CD14-positive monocyte (primary cell): ENCODE measurements at regions not wholly inside any gene's neighbourhood (a gene's known extent, or its start where the extent isn't known, plus 50 kb on each side); places are given as distances from the start of the nearest gene placed in this dataset.

Experiments
- DNase-seq, 3 donors: peaks; one replicate each; pipeline ENCODE4 v3.0.0-alpha.2; 2011 to 2022
- H2AFZ ChIP-seq: 2 replicates; pipeline ENCODE4 v1.6.0; 2012; ENCODE audit warnings: mild to moderate bottlenecking, low read depth, low read length, inconsistent platforms; ENCODE audit not compliant: insufficient read depth, poor library complexity, severe bottlenecking
- H3K27ac ChIP-seq, 2 donors: 1 replicate in 1 of 2; 2 replicates in 1 of 2; pipeline ENCODE4 v1.5.1; 2012 to 2013; ENCODE audit warnings: low read length in 2 of 2, control low read depth in 1 of 2, inconsistent platforms in 1 of 2, low read depth in 1 of 2, mild to moderate bottlenecking in 1 of 2
- H3K27me3 ChIP-seq, 2 donors: one replicate each; pipeline versions ENCODE4 v1.6.0 to v1.6.1; 2011 to 2013; ENCODE audit warnings: low read length in 2 of 2; ENCODE audit not compliant: control insufficient read depth in 2 of 2, insufficient read depth in 2 of 2
- H3K36me3 ChIP-seq, 2 donors: replicated peaks in 1 of 2; 1 replicate in 1 of 2; 2 replicates in 1 of 2; pipeline versions ENCODE4 v1.5.1 to v1.6.1; 2012 to 2013; ENCODE audit warnings: low read length in 2 of 2, control low read depth in 1 of 2, inconsistent platforms in 1 of 2, mild to moderate bottlenecking in 1 of 2; ENCODE audit not compliant: insufficient read depth in 2 of 2, control insufficient read depth in 1 of 2
- H3K4me1 ChIP-seq, 2 donors: 1 replicate in 1 of 2; 2 replicates in 1 of 2; pipeline versions ENCODE4 v1.5.1 to v1.6.1; 2012 to 2013; ENCODE audit warnings: low read length in 2 of 2, control low read depth in 1 of 2, inconsistent platforms in 1 of 2, mild to moderate bottlenecking in 1 of 2, moderate library complexity in 1 of 2; ENCODE audit not compliant: insufficient read depth in 2 of 2, control insufficient read depth in 1 of 2
- H3K4me2 ChIP-seq: replicated peaks from 2 replicates; pipeline ENCODE3; 2012; ENCODE audit warnings: low read length, moderate library complexity, mild to moderate bottlenecking; ENCODE audit not compliant: poor library complexity, severe bottlenecking; ENCODE audit errors: extremely low read depth
- H3K4me3 ChIP-seq, 3 experiments: fragments of 200-600 bp in 1 of 3; sonication (generic) in 1 of 3; replicated peaks in 1 of 3; 1 replicate in 2 of 3; 2 replicates in 1 of 3; pipeline ENCODE4 v1.5.1; 2011 to 2013; ENCODE audit warnings: low read length in 3 of 3, mild to moderate bottlenecking in 3 of 3, control low read depth in 2 of 3, low read depth in 2 of 3, inconsistent platforms in 1 of 3, moderate library complexity in 1 of 3
- H3K79me2 ChIP-seq: 2 replicates; pipeline ENCODE4 v1.6.0; 2012; ENCODE audit warnings: mild to moderate bottlenecking, control low read depth, inconsistent platforms, low read length, moderate library complexity; ENCODE audit not compliant: insufficient read depth
- H3K9ac ChIP-seq: 2 replicates; pipeline ENCODE4 v1.6.0; 2017; ENCODE audit warnings: low read length, mild to moderate bottlenecking; ENCODE audit not compliant: insufficient read depth, poor library complexity, severe bottlenecking
- H3K9me3 ChIP-seq, 2 donors: replicated peaks in 1 of 2; 1 replicate in 1 of 2; 2 replicates in 1 of 2; pipeline versions ENCODE4 v1.5.1 to v1.6.1; 2012 to 2013; ENCODE audit warnings: low read length in 2 of 2, control low read depth in 1 of 2; ENCODE audit not compliant: control insufficient read depth in 1 of 2, insufficient read depth in 1 of 2
- H4K20me1 ChIP-seq: 2 replicates; pipeline ENCODE4 v1.6.0; 2012; ENCODE audit warnings: mild to moderate bottlenecking, low read length, control low read depth, moderate library complexity; ENCODE audit not compliant: insufficient read depth
- H3K27ac Mint-ChIP-seq, 7 donors: one replicate each; pipeline ENCODE4 v1.8.0; 2020; ENCODE audit warnings: mild to moderate bottlenecking in 7 of 7, mixed read lengths in 7 of 7, moderate library complexity in 6 of 7, inconsistent platforms in 2 of 7
- H3K27me3 Mint-ChIP-seq, 3 donors: one replicate each; pipeline ENCODE4 v1.8.0; 2021 to 2022; ENCODE audit warnings: low read depth in 3 of 3, mild to moderate bottlenecking in 3 of 3, mixed read lengths in 3 of 3, moderate library complexity in 3 of 3, inconsistent platforms in 1 of 3
- H3K36me3 Mint-ChIP-seq, 2 donors: one replicate each; pipeline ENCODE4 v1.8.0; 2020; ENCODE audit warnings: mixed read lengths in 2 of 2, inconsistent platforms in 1 of 2, mild to moderate bottlenecking in 1 of 2
- H3K4me1 Mint-ChIP-seq: one replicate; pipeline ENCODE4 v1.8.0; 2020; ENCODE audit warnings: mild to moderate bottlenecking, mixed read lengths
- H3K4me3 Mint-ChIP-seq, 2 donors: one replicate each; pipeline ENCODE4 v1.8.0; 2020; ENCODE audit warnings: mild to moderate bottlenecking in 2 of 2, mixed read lengths in 2 of 2, moderate library complexity in 1 of 2
- H3K9me3 Mint-ChIP-seq, 7 donors: one replicate each; pipeline ENCODE4 v1.8.0; 2020 to 2022; ENCODE audit warnings: mixed read lengths in 7 of 7, mild to moderate bottlenecking in 6 of 7, moderate library complexity in 6 of 7, inconsistent platforms in 2 of 7
- WGBS: methylation state at CpG from one replicate; pipeline ENCODE4 v1.1.5; 2013; ENCODE audit warnings: missing lambda C conversion rate; ENCODE audit not compliant: insufficient coverage; 5-methylcytosine and 5-hydroxymethylcytosine counted together
- intact Hi-C, 2 donors: fragments of 100-400 bp; cut with micrococcal nuclease; formaldehyde crosslinking; loops; one replicate each; pipeline versions ENCODE4 v1.15.0 to v1.15.1; 2023
- TF ChIP-seq, protein P1 (sequence below): fragments of 200-600 bp; IDR thresholded peaks from one replicate; pipeline ENCODE4 v1.8.0; 2022; ENCODE audit warnings: antibody characterized with exemption, mild to moderate bottlenecking

DNA sequence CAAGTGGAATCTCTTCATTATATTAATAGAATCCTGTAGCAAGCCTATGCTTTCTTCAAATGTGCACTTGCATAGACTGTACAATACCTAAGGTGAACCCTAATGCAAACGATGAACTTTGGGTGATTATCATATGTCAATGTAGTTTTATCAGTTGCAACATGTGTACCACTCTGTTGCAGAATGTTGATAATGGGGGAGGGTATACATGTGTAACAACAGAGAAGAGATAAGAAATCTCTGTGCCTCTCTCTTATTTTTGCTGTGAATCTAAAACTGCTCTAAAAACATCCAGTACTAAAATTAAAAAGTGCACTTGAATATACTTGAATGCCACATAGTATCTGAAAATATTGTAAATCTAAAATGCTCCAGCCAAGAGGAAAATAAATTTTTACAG, 820.8 kb upstream of the MIR17HG start:
- no peak overlapping the region for H3K4me3 Mint-ChIP-seq
- intact Hi-C loops = no loop called here
- H3K4me1 Mint-ChIP-seq = peaks cover 1% of the 10 kb centered on the region
- Histone ChIP-seq H3K4me2 (no peak overlapping the region), H3K4me1 (no peaks in the 10 kb centered on the region), H4K20me1 (no peaks in the 10 kb centered on the region), H3K27me3 (no peaks in the 10 kb centered on the region), H3K27ac (no peak overlapping the region), H3K36me3 (no peaks in the 10 kb centered on the region), H3K9me3 (peaks cover 0 to 3% of the 10 kb centered on the region in 2 donors), H3K79me2 (no peaks in the 10 kb centered on the region), H3K9ac (no peak overlapping the region), H3K4me3 (no peak overlapping the region), H2AFZ (no peak overlapping the region)
- WGBS = 0% methylated on average over 1 of the region's 1 CpG
- H3K9me3 Mint-ChIP-seq = peaks cover 0 to 9% (median 6%) of the 10 kb centered on the region in 7 donors
- DNase-seq = no peak
- TF ChIP-seq, protein P1, sequence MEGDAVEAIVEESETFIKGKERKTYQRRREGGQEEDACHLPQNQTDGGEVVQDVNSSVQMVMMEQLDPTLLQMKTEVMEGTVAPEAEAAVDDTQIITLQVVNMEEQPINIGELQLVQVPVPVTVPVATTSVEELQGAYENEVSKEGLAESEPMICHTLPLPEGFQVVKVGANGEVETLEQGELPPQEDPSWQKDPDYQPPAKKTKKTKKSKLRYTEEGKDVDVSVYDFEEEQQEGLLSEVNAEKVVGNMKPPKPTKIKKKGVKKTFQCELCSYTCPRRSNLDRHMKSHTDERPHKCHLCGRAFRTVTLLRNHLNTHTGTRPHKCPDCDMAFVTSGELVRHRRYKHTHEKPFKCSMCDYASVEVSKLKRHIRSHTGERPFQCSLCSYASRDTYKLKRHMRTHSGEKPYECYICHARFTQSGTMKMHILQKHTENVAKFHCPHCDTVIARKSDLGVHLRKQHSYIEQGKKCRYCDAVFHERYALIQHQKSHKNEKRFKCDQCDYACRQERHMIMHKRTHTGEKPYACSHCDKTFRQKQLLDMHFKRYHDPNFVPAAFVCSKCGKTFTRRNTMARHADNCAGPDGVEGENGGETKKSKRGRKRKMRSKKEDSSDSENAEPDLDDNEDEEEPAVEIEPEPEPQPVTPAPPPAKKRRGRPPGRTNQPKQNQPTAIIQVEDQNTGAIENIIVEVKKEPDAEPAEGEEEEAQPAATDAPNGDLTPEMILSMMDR = no peak
- no peak overlapping the region for H3K27ac Mint-ChIP-seq
- H3K27me3 Mint-ChIP-seq = no peaks in the 10 kb centered on the region
- no peaks in the 10 kb centered on the region for H3K36me3 Mint-ChIP-seq

- WGBS = 80% methylated on average over 1 of the region's 2 CpGs
- H3K36me3 Mint-ChIP-seq = no peaks in the 10 kb centered on the region
Observed at GRCh38 chr13:90531744-90532143, 815.7 kb upstream of the MIR17HG start.

More at GRCh38 chr13:90531744-90532143, 815.7 kb upstream of the MIR17HG start:
- H2AFZ ChIP-seq = no peak overlapping the region
- H4K20me1 ChIP-seq = no peaks in the 10 kb centered on the region
- peaks cover 1% of the 10 kb centered on the region for H3K4me1 Mint-ChIP-seq
- no peak overlapping the region for H3K9ac ChIP-seq
- no peaks in the 10 kb centered on the region for H3K79me2 ChIP-seq
- no peak overlapping the region for H3K4me2 ChIP-seq
- no peak for DNase-seq
- no peak overlapping the region for H3K4me3 Mint-ChIP-seq
- no peaks in the 10 kb centered on the region for H3K27me3 ChIP-seq
- H3K4me3 ChIP-seq = no peak overlapping the region
- peaks cover 0 to 4% (median 1%) of the 10 kb centered on the region in 7 donors for H3K9me3 Mint-ChIP-seq
- H3K36me3 ChIP-seq = no peaks in the 10 kb centered on the region
- H3K4me1 ChIP-seq = no peaks in the 10 kb centered on the region
- peaks cover 0 to 2% (median 0%) of the 10 kb centered on the region in 3 donors for H3K27me3 Mint-ChIP-seq
- intact Hi-C loops = no loop called here
- H3K27ac ChIP-seq = no peak overlapping the region
- H3K27ac Mint-ChIP-seq = no peak overlapping the region
- TF ChIP-seq, protein P1 = no peak
- no peaks in the 10 kb centered on the region for H3K9me3 ChIP-seq
